Suprapubic skin (tissue), 4 donors: ENCODE measurements at regions not wholly inside any gene's neighbourhood (a gene's known extent, or its start where the extent isn't known, plus 50 kb on each side); places are given as distances from the start of the nearest gene placed in this dataset.

ENCODE experiments used
- DNase-seq, 2 donors: peaks; one replicate each; pipeline ENCODE4 v3.0.0-alpha.2; 2019; ENCODE audit warnings: low spot score in 2 of 2
- H3K27ac ChIP-seq: fragments of 200-600 bp; sonication (generic); one replicate; pipeline ENCODE4 v1.5.1; 2019
- H3K27me3 ChIP-seq: fragments of 200-600 bp; sonication (generic); one replicate; pipeline ENCODE4 v1.5.1; 2019
- H3K36me3 ChIP-seq: fragments of 200-600 bp; sonication (generic); one replicate; pipeline ENCODE4 v1.5.1; 2019
- H3K4me1 ChIP-seq: fragments of 200-600 bp; sonication (generic); one replicate; pipeline ENCODE4 v1.5.1; 2019
- H3K4me3 ChIP-seq: fragments of 200-600 bp; sonication (generic); one replicate; pipeline ENCODE4 v1.5.1; 2019; ENCODE audit warnings: mild to moderate bottlenecking
- H3K9me3 ChIP-seq: fragments of 200-600 bp; sonication (generic); one replicate; pipeline ENCODE4 v1.5.1; 2019
- EP300 ChIP-seq: sonication (generic); formaldehyde crosslinking; IDR thresholded peaks from one replicate; pipeline ENCODE4 v1.6.1; 2017; ENCODE audit warnings: antibody characterized with exemption
- POLR2A ChIP-seq, 2 donors: fragments of 450-650 bp; IDR thresholded peaks; one replicate each; pipeline ENCODE4 v1.6.1; 2017; ENCODE audit warnings: antibody characterized with exemption in 2 of 2, mild to moderate bottlenecking in 2 of 2, moderate library complexity in 2 of 2
- POLR2AphosphoS5 ChIP-seq, 3 donors: sonication (generic); formaldehyde crosslinking; IDR thresholded peaks; one replicate each; pipeline ENCODE4 v1.6.1; 2017; ENCODE audit warnings: antibody characterized with exemption in 3 of 3
- WGBS: methylation state at CpG from one replicate; pipeline ENCODE4 v1.1.5; 2018; 5-methylcytosine and 5-hydroxymethylcytosine counted together
- TF ChIP-seq, protein P1 (sequence below), 2 donors: fragments of 200-600 bp in 1 of 2; fragments of 450-650 bp in 1 of 2; sonication (generic) in 1 of 2; IDR thresholded peaks; one replicate each; pipeline ENCODE4 v1.5.1; 2016 to 2019; ENCODE audit warnings: antibody characterized with exemption in 2 of 2, mild to moderate bottlenecking in 1 of 2, moderate library complexity in 1 of 2

- no peak for DNase-seq
- TF ChIP-seq, protein P1, sequence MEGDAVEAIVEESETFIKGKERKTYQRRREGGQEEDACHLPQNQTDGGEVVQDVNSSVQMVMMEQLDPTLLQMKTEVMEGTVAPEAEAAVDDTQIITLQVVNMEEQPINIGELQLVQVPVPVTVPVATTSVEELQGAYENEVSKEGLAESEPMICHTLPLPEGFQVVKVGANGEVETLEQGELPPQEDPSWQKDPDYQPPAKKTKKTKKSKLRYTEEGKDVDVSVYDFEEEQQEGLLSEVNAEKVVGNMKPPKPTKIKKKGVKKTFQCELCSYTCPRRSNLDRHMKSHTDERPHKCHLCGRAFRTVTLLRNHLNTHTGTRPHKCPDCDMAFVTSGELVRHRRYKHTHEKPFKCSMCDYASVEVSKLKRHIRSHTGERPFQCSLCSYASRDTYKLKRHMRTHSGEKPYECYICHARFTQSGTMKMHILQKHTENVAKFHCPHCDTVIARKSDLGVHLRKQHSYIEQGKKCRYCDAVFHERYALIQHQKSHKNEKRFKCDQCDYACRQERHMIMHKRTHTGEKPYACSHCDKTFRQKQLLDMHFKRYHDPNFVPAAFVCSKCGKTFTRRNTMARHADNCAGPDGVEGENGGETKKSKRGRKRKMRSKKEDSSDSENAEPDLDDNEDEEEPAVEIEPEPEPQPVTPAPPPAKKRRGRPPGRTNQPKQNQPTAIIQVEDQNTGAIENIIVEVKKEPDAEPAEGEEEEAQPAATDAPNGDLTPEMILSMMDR (IDR thresholded peaks at IDR 0.05), result no peak
- no peak for TF ChIP-seq EP300
- TF ChIP-seq POLR2A (IDR thresholded peaks at IDR 0.05), result no peak
- TF ChIP-seq POLR2AphosphoS5 (IDR thresholded peaks at IDR 0.05), result no peak
- Histone ChIP-seq H3K27me3 (no peaks in the 10 kb centered on the region), H3K9me3 (no peaks in the 10 kb centered on the region), H3K27ac (no peak overlapping the region), H3K36me3 (no peaks in the 10 kb centered on the region), H3K4me1 (no peaks in the 10 kb centered on the region), H3K4me3 (no peak overlapping the region)
Observed at GRCh38 chr5:148931453-148932057, 105.1 kb downstream of the ADRB2 start.

GRCh38 chr5:148932355-148932935, 106.0 kb downstream of the ADRB2 start:
- 80% methylated on average over 4 of the region's 4 CpGs for WGBS
- DNase-seq, result no peak
- Histone ChIP-seq H3K4me3 (no peak overlapping the region), H3K9me3 (no peaks in the 10 kb centered on the region), H3K4me1 (no peaks in the 10 kb centered on the region), H3K27ac (no peak overlapping the region), H3K36me3 (no peaks in the 10 kb centered on the region), H3K27me3 (no peaks in the 10 kb centered on the region)
- TF ChIP-seq POLR2A (IDR thresholded peaks at IDR 0.05) (no peak), POLR2AphosphoS5 (IDR thresholded peaks at IDR 0.05) (no peak), EP300 (no peak)
- TF ChIP-seq, protein P1 (IDR thresholded peaks at IDR 0.05), result no peak

- peaks cover 4% of the 10 kb centered on the region for H3K4me1 ChIP-seq
- WGBS, result 95% methylated on average over 1 of the region's 1 CpG
- no peak for DNase-seq
- no peaks in the 10 kb centered on the region for H3K9me3 ChIP-seq
- no peak overlapping the region for H3K27ac ChIP-seq
- no peaks in the 10 kb centered on the region for H3K27me3 ChIP-seq
- no peak overlapping the region for H3K4me3 ChIP-seq
- H3K36me3 ChIP-seq, result no peaks in the 10 kb centered on the region
- TF ChIP-seq POLR2A (IDR thresholded peaks at IDR 0.05) (no peak), EP300 (no peak), POLR2AphosphoS5 (IDR thresholded peaks at IDR 0.05) (no peak)
- TF ChIP-seq, protein P1 (IDR thresholded peaks at IDR 0.05), result no peak
Observed at GRCh38 chr5:148933903-148934432, 107.6 kb downstream of the ADRB2 start.

GRCh38 chr5:148934895-148935400, 108.5 kb downstream of the ADRB2 start:
- DNase-seq, result no peak
- WGBS, result 87% methylated on average over 2 of the region's 2 CpGs
- Histone ChIP-seq H3K27ac (no peak overlapping the region), H3K27me3 (no peaks in the 10 kb centered on the region), H3K9me3 (no peaks in the 10 kb centered on the region), H3K4me1 (peaks cover 4% of the 10 kb centered on the region), H3K36me3 (no peaks in the 10 kb centered on the region), H3K4me3 (no peak overlapping the region)
- TF ChIP-seq POLR2AphosphoS5 (IDR thresholded peaks at IDR 0.05) (no peak), EP300 (no peak), POLR2A (IDR thresholded peaks at IDR 0.05) (no peak)
- TF ChIP-seq, protein P1 (IDR thresholded peaks at IDR 0.05), result no peak

GRCh38 chr5:148937239-148937638, 110.8 kb downstream of the ADRB2 start:
- H3K36me3 ChIP-seq, result no peaks in the 10 kb centered on the region
- no peaks in the 10 kb centered on the region for H3K27me3 ChIP-seq
- WGBS, result 50% methylated on average over 1 of the region's 1 CpG
- peaks cover 9% of the 10 kb centered on the region for H3K4me1 ChIP-seq
- H3K9me3 ChIP-seq, result no peaks in the 10 kb centered on the region
- TF ChIP-seq, protein P1 (IDR thresholded peaks at IDR 0.05), result no peak
- H3K4me3 ChIP-seq, result no peak overlapping the region
- H3K27ac ChIP-seq, result no peak overlapping the region
- DNase-seq, result no peak
